PC-3 (cell line): ENCODE measurements at regions not wholly inside any gene's neighbourhood (a gene's known extent, or its start where the extent isn't known, plus 50 kb on each side); places are given as distances from the start of the nearest gene placed in this dataset.

Experiments
- ATAC-seq: fragments of 200-7000 bp; cut with Tn5 transposase; 2 replicates; pipeline ENCODE4 v1.9.1; 2020; ENCODE audit warnings: mild to moderate bottlenecking, moderate library complexity
- BruUV-seq: library from RNA; stranded (reverse); fragments of 400-500 nt; replicated peaks from 2 replicates; lab custom pipeline; 2021; lab: Mats Ljungman, UMichigan
- CTCF ChIA-PET: fragments of 300-600 bp; sonication (Branson Sonifier 250); formaldehyde crosslinking; loops from one replicate; lab custom pipeline; 2022; ENCODE audit warnings: antibody characterized with exemption; lab: Charles Lee
- POLR2A ChIA-PET: fragments of 300-600 bp; sonication (Branson Sonifier 250); formaldehyde crosslinking; loops from one replicate; lab custom pipeline; 2022; ENCODE audit warnings: antibody characterized with exemption; ENCODE audit not compliant: unreplicated experiment; lab: Charles Lee
- DNase-seq: peaks from one replicate; pipeline ENCODE4 v3.0.0-alpha.2; 2015
- H2AFZ ChIP-seq: fragments of 300-600 bp; sonication (generic); 2 replicates; pipeline ENCODE4 v1.6.0; 2016; ENCODE audit warnings: antibody characterized with exemption, low read length
- H3F3A ChIP-seq: fragments of 300-600 bp; sonication (generic); one replicate; pipeline ENCODE4 v1.6.0; 2017; ENCODE audit warnings: antibody characterized with exemption, low read length, control low read depth, mild to moderate bottlenecking; ENCODE audit not compliant: unreplicated experiment
- H3K27ac ChIP-seq: fragments of 300-600 bp; sonication (generic); 2 replicates; pipeline ENCODE4 v1.5.1; 2016; ENCODE audit warnings: mild to moderate bottlenecking, low read length
- H3K27me3 ChIP-seq: fragments of 300-600 bp; sonication (generic); 2 replicates; pipeline ENCODE4 v1.6.1; 2016; ENCODE audit warnings: low read length, mixed read lengths
- H3K36me3 ChIP-seq: fragments of 300-600 bp; sonication (generic); 2 replicates; pipeline ENCODE4 v1.6.1; 2016; ENCODE audit warnings: low read depth, mixed run types, low read length, mixed read lengths
- H3K4me1 ChIP-seq: fragments of 300-600 bp; sonication (generic); 2 replicates; pipeline ENCODE4 v1.5.1; 2016; ENCODE audit warnings: low read length; ENCODE audit not compliant: insufficient read depth
- H3K4me2 ChIP-seq: fragments of 300-600 bp; sonication (generic); 2 replicates; pipeline ENCODE4 v1.6.0; 2016; ENCODE audit warnings: low read length
- H3K4me3 ChIP-seq: fragments of 300-600 bp; sonication (generic); 2 replicates; pipeline ENCODE4 v1.5.1; 2016; ENCODE audit warnings: mild to moderate bottlenecking, low read length, mixed read lengths
- H3K79me2 ChIP-seq: fragments of 300-600 bp; sonication (generic); 2 replicates; pipeline ENCODE4 v1.6.1; 2017; ENCODE audit warnings: low read length, mixed read lengths
- H3K9ac ChIP-seq: fragments of 300-600 bp; sonication (generic); 2 replicates; pipeline ENCODE4 v1.6.0; 2016; ENCODE audit warnings: mild to moderate bottlenecking, low read length
- H3K9me2 ChIP-seq: fragments of 300-600 bp; sonication (generic); replicated peaks from 2 replicates; pipeline ENCODE4 v1.6.1; 2016; ENCODE audit warnings: mixed run types, low read length, mixed read lengths
- H3K9me3 ChIP-seq: fragments of 300-600 bp; sonication (generic); 2 replicates; pipeline ENCODE4 v1.6.1; 2016; ENCODE audit warnings: low read length, mixed read lengths
- H4K20me1 ChIP-seq: fragments of 300-600 bp; sonication (generic); 2 replicates; pipeline ENCODE4 v1.6.1; 2016; ENCODE audit warnings: low read length, mixed read lengths
- CTCF ChIP-seq: fragments of 300-600 bp; sonication (generic); conservative IDR thresholded peaks from 2 replicates; pipeline ENCODE4 v1.5.1; 2017; ENCODE audit warnings: antibody characterized with exemption, low read depth, mild to moderate bottlenecking, low read length
- EZH2 ChIP-seq: fragments of 300-600 bp; sonication (generic); IDR thresholded peaks from one replicate; pipeline ENCODE4 v1.6.1; 2017; ENCODE audit warnings: antibody characterized with exemption, mild to moderate bottlenecking, low read length; ENCODE audit not compliant: unreplicated experiment
- EZH2phosphoT487 ChIP-seq: fragments of 300-600 bp; sonication (generic); IDR thresholded peaks from 2 replicates; pipeline ENCODE4 v1.6.1; 2018; ENCODE audit warnings: mild to moderate bottlenecking, antibody characterized with exemption, low read length, borderline replicate concordance
- intact Hi-C: fragments of 100-400 bp; cut with micrococcal nuclease; formaldehyde crosslinking; loops from 2 replicates; pipeline ENCODE4 v1.9.0; 2023

DNA sequence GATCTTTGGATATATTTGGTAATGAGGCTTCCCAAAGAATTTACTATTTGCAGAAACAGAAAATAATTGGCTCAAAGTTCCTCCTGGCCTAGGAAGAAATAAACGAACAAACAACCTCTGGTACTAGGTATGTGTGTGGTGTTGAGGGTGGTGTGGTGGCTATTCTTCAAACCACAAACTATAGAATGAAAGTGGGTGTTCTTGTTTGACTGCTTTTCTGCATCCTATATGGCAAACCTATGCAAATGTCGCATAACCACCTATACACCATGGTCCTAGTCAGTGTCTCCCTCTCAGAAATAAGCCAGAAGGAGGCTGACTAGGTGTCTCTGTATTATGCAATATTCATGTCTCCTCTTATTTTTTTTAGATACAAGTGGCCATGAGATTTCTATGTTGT is 106.6 kb upstream of the PCDH18 start:
- Histone ChIP-seq H3K4me1 (no peaks in the 10 kb centered on the region; the same call in 1 of the 2 replicates), H2AFZ (no peak overlapping the region), H3K36me3 (no peaks in the 10 kb centered on the region), H3K9me3 (no peaks in the 10 kb centered on the region), H3K4me3 (no peak overlapping the region), H3K27me3 (no peaks in the 10 kb centered on the region), H3K9me2 (no peaks in the 10 kb centered on the region), H3F3A (no peaks in the 10 kb centered on the region), H3K79me2 (no peaks in the 10 kb centered on the region), H3K9ac (no peak overlapping the region), H3K4me2 (no peak overlapping the region), H3K27ac (no peak overlapping the region), H4K20me1 (no peaks in the 10 kb centered on the region)
- TF ChIP-seq CTCF (no peak), EZH2phosphoT487 (no peak), EZH2 (no peak)
- BruUV-seq, result no TSS peak
- DNase-seq (peak; percentile 9), ATAC-seq (no peak)
- ChIA-PET POLR2A (no interaction called here), CTCF (no interaction called here)
- intact Hi-C loops, result no loop called here

DNA sequence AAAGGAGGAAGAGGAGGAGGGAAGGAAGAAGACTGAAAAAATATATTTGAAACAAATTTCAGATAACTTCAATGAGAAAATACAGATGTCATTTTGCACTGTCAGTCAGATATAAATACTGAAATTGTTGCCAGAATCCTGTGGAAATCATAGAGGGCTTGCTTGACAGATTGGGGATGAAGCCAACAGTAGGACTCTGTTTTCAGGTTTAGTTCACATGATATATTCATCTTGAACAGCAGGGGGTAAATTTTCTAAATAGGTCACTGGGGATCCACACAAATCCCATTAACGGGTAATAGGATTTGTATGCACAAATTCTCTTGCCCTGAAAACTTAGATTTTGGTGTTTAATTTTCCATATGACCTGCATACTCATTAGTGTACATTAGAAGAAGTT is 103.3 kb upstream of the PCDH18 start:
- ChIA-PET POLR2A (no interaction called here), CTCF (no interaction called here)
- no peak for ATAC-seq
- no peak for DNase-seq
- Histone ChIP-seq H3K9me2 (no peaks in the 10 kb centered on the region), H4K20me1 (no peaks in the 10 kb centered on the region), H3K4me2 (no peak overlapping the region), H3K9me3 (no peaks in the 10 kb centered on the region), H3K27me3 (no peaks in the 10 kb centered on the region), H3K4me3 (no peak overlapping the region), H3K36me3 (no peaks in the 10 kb centered on the region), H3K79me2 (no peaks in the 10 kb centered on the region), H3K27ac (no peak overlapping the region), H3K9ac (no peak overlapping the region), H2AFZ (no peak overlapping the region), H3K4me1 (no peaks in the 10 kb centered on the region; the same call in 1 of the 2 replicates), H3F3A (no peaks in the 10 kb centered on the region)
- intact Hi-C loops, result no loop called here
- TF ChIP-seq EZH2 (no peak), CTCF (no peak), EZH2phosphoT487 (no peak)
- BruUV-seq, result no TSS peak

DNA sequence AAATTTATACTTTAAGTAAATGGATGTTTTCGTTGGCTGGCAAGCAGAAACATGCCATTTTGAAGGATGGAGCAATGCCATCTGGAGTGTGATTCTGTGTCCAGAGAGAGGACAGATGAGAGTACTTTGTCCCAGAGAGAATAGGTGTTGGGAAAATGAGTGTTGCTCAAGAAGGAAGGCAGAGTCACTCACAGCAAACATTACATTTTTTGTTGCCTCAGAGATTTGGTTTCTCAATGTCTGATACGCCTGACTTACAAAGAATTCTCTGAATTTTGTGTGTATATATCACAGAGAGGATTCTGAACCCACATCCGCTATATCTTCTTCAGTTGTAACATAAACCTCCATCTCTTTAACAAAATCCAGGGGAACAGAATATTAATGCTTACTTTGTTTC is 102.8 kb upstream of the PCDH18 start:
- ATAC-seq, result no peak
- CTCF ChIA-PET, result no interaction called here

More for the DNA sequence above, 102.8 kb upstream of the PCDH18 start:
- no peaks in the 10 kb centered on the region for H3K9me2 ChIP-seq
- no peaks in the 10 kb centered on the region for H3K36me3 ChIP-seq
- H3K27ac ChIP-seq, result no peak overlapping the region
- POLR2A ChIA-PET, result no interaction called here
- no peak overlapping the region for H2AFZ ChIP-seq
- intact Hi-C loops, result no loop called here
- no peak overlapping the region for H3K4me2 ChIP-seq
- H3K9me3 ChIP-seq, result no peaks in the 10 kb centered on the region
- H4K20me1 ChIP-seq, result no peaks in the 10 kb centered on the region
- H3K4me1 ChIP-seq, result no peaks in the 10 kb centered on the region; the same call in 1 of the 2 replicates
- no peaks in the 10 kb centered on the region for H3K79me2 ChIP-seq
- no peak overlapping the region for H3K9ac ChIP-seq
- no peaks in the 10 kb centered on the region for H3F3A ChIP-seq
- peak; percentile 26 for DNase-seq
- no TSS peak for BruUV-seq
- H3K4me3 ChIP-seq, result no peak overlapping the region
- TF ChIP-seq EZH2 (no peak), CTCF (no peak)
- no peaks in the 10 kb centered on the region for H3K27me3 ChIP-seq
